HL-60 (cell line): ENCODE measurements at regions not wholly inside any gene's neighbourhood (a gene's known extent, or its start where the extent isn't known, plus 50 kb on each side); places are given as distances from the start of the nearest gene placed in this dataset.

Experiments used
- DNase-seq, 2 experiments: peaks; one replicate each; pipeline ENCODE4 v3.0.0-alpha.2; 2010 to 2020; ENCODE audit warnings: low read depth in 1 of 2, low spot score in 1 of 2
- H3K27ac ChIP-seq: fragments of 250-450 bp; sonication (Bioruptor Pico); replicated peaks from 2 replicates; pipeline ENCODE4 v1.5.1; 2020; ENCODE audit warnings: mild to moderate bottlenecking, moderate library complexity
- H3K27me3 ChIP-seq: fragments of 250-450 bp; sonication (Bioruptor Pico); 2 replicates; pipeline ENCODE4 v1.5.1; 2021; ENCODE audit warnings: mild to moderate bottlenecking, moderate library complexity; ENCODE audit not compliant: insufficient read depth, poor library complexity, severe bottlenecking
- H3K4me3 ChIP-seq: replicated peaks from 2 replicates; pipeline ENCODE4 v1.5.1; 2011; ENCODE audit warnings: mild to moderate bottlenecking, control low read depth, low read length; ENCODE audit not compliant: insufficient read depth
- GABPA ChIP-seq: IDR thresholded peaks from 2 replicates; pipeline ENCODE4 v1.6.1; 2012; ENCODE audit warnings: low read depth
- POLR2AphosphoS5 ChIP-seq: IDR thresholded peaks from 2 replicates; pipeline ENCODE4 v1.6.1; 2012; ENCODE audit warnings: low read depth
- SPI1 ChIP-seq: IDR thresholded peaks from 2 replicates; pipeline ENCODE4 v1.6.1; 2012; ENCODE audit warnings: low read depth, mild to moderate bottlenecking, borderline replicate concordance
- TF ChIP-seq, protein P1 (sequence below): IDR thresholded peaks from one replicate; pipeline ENCODE4 v1.5.1; 2011; ENCODE audit warnings: low read length, control low read depth, inconsistent platforms; ENCODE audit not compliant: insufficient read depth
- TF ChIP-seq, protein P2 (sequence below): IDR thresholded peaks from 2 replicates; pipeline ENCODE4 v1.6.1; 2012; ENCODE audit warnings: low read depth; ENCODE audit not compliant: insufficient replicate concordance

- no peak for DNase-seq
- no peak for TF ChIP-seq SPI1
- no peak for TF ChIP-seq GABPA
- TF ChIP-seq POLR2AphosphoS5, result no peak
- TF ChIP-seq, protein P1, sequence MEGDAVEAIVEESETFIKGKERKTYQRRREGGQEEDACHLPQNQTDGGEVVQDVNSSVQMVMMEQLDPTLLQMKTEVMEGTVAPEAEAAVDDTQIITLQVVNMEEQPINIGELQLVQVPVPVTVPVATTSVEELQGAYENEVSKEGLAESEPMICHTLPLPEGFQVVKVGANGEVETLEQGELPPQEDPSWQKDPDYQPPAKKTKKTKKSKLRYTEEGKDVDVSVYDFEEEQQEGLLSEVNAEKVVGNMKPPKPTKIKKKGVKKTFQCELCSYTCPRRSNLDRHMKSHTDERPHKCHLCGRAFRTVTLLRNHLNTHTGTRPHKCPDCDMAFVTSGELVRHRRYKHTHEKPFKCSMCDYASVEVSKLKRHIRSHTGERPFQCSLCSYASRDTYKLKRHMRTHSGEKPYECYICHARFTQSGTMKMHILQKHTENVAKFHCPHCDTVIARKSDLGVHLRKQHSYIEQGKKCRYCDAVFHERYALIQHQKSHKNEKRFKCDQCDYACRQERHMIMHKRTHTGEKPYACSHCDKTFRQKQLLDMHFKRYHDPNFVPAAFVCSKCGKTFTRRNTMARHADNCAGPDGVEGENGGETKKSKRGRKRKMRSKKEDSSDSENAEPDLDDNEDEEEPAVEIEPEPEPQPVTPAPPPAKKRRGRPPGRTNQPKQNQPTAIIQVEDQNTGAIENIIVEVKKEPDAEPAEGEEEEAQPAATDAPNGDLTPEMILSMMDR, result no peak
- TF ChIP-seq, protein P2, sequence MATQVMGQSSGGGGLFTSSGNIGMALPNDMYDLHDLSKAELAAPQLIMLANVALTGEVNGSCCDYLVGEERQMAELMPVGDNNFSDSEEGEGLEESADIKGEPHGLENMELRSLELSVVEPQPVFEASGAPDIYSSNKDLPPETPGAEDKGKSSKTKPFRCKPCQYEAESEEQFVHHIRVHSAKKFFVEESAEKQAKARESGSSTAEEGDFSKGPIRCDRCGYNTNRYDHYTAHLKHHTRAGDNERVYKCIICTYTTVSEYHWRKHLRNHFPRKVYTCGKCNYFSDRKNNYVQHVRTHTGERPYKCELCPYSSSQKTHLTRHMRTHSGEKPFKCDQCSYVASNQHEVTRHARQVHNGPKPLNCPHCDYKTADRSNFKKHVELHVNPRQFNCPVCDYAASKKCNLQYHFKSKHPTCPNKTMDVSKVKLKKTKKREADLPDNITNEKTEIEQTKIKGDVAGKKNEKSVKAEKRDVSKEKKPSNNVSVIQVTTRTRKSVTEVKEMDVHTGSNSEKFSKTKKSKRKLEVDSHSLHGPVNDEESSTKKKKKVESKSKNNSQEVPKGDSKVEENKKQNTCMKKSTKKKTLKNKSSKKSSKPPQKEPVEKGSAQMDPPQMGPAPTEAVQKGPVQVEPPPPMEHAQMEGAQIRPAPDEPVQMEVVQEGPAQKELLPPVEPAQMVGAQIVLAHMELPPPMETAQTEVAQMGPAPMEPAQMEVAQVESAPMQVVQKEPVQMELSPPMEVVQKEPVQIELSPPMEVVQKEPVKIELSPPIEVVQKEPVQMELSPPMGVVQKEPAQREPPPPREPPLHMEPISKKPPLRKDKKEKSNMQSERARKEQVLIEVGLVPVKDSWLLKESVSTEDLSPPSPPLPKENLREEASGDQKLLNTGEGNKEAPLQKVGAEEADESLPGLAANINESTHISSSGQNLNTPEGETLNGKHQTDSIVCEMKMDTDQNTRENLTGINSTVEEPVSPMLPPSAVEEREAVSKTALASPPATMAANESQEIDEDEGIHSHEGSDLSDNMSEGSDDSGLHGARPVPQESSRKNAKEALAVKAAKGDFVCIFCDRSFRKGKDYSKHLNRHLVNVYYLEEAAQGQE, result no peak
- H3K27ac ChIP-seq, result no peak overlapping the region
- no peak overlapping the region for H3K4me3 ChIP-seq
- no peaks in the 10 kb centered on the region for H3K27me3 ChIP-seq
Observed at GRCh38 chr11:69369210-69369825, 75.4 kb downstream of the MYEOV start.

- no peak for DNase-seq
- no peak overlapping the region for H3K4me3 ChIP-seq
- H3K27ac ChIP-seq, result no peak overlapping the region
- H3K27me3 ChIP-seq, result no peaks in the 10 kb centered on the region
- TF ChIP-seq, protein P1, result no peak
- TF ChIP-seq GABPA, result no peak
- no peak for TF ChIP-seq SPI1
- TF ChIP-seq POLR2AphosphoS5, result no peak
- TF ChIP-seq, protein P2, result no peak
Observed at GRCh38 chr11:69369945-69370344, 76.0 kb downstream of the MYEOV start.

- no peak for TF ChIP-seq SPI1
- no peak for TF ChIP-seq POLR2AphosphoS5
- TF ChIP-seq, protein P2, result no peak
- TF ChIP-seq, protein P1, result no peak
- no peak for TF ChIP-seq GABPA
- Histone ChIP-seq H3K27me3 (no peaks in the 10 kb centered on the region), H3K27ac (no peak overlapping the region), H3K4me3 (no peak overlapping the region)
- no peak for DNase-seq
Observed at GRCh38 chr11:69370984-69371709, 77.2 kb downstream of the MYEOV start.
